ENCODE measurements at regions not wholly inside any gene's neighbourhood (a gene's known extent, or its start where the extent isn't known, plus 50 kb on each side); places are given as distances from the start of the nearest gene placed in this dataset.

DNA sequence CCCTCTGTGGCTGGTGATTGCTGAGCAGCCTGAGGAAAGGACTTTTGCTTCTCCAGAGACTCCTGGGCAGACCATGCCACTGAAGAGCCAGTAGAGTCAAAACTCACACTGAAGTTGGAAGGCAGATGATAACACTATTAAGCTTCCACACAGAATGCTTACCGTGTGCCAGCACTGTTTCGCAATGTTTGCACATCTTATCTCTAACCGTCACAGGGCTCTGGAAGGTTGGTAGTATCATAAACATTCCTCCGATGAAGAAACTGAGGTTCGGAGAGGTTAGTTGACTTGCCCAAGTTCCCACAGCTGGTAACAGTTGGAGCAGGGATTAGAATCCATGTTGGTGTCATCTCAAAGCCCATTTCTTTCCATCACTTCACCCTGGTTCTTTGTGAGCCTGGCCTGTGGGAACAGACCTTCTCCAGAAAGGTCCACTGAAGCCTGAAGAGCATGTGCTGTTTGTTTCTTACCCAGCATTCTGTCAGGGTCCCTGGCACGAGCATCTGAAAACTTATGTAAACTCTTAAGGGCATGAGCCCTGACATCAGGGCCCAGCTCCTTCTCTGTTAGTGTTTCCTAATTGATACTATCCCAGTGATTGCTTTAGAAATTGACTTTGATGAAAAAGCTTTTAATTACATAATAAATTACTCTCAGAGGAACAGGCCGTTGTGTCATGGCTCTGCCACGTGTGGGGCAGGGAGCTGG, 77.0 kb upstream of the PRR23C start (continued):
- TF ChIP-seq PCBP2 (IDR thresholded peaks at IDR 0.05; ENCODE audit: low read depth, low read length, poor library complexity, severe bottlenecking) (no peak), ELF2 (CRISPR knock-in tag; IDR thresholded peaks at IDR 0.05) (no peak), CREB1 (IDR thresholded peaks at IDR 0.05) (no peak), CREB1 (CRISPR knock-in tag; IDR thresholded peaks at IDR 0.05) (0 out of 2 replicates have a peak, but pooled peaks have one; percentile 13), POLR2AphosphoS5 (IDR thresholded peaks at IDR 0.05; ENCODE audit: control insufficient read depth, insufficient read depth, low read depth, low read length) (peak; percentile 70; the same call in 1 of the 2 replicates), RNF219 (CRISPR knock-in tag; IDR thresholded peaks at IDR 0.05) (no peak), NKRF (IDR thresholded peaks at IDR 0.05; ENCODE audit: borderline replicate concordance) (no peak), FOXO4 (CRISPR knock-in tag; IDR thresholded peaks at IDR 0.05) (no peak), STAT5A (IDR thresholded peaks at IDR 0.05; ENCODE audit: borderline replicate concordance, low read length) (peak; percentile 48; the same call in 1 of the 2 replicates), CBX1 (IDR thresholded peaks at IDR 0.05; ENCODE audit: low read depth) (no peak), ZNF592 (IDR thresholded peaks at IDR 0.05) (peak; percentile 60; the same call in 1 of the 2 replicates), SOX6 (IDR thresholded peaks at IDR 0.05) (peak; percentile 70), SMARCE1 (IDR thresholded peaks at IDR 0.05) (peak; percentile 69; the same call in 1 of the 2 replicates), HES1 (IDR thresholded peaks at IDR 0.05; ENCODE audit: low read depth) (0 out of 2 replicates have a peak, but pooled peaks have one; percentile 35)
- TF ChIP-seq, protein P1, sequence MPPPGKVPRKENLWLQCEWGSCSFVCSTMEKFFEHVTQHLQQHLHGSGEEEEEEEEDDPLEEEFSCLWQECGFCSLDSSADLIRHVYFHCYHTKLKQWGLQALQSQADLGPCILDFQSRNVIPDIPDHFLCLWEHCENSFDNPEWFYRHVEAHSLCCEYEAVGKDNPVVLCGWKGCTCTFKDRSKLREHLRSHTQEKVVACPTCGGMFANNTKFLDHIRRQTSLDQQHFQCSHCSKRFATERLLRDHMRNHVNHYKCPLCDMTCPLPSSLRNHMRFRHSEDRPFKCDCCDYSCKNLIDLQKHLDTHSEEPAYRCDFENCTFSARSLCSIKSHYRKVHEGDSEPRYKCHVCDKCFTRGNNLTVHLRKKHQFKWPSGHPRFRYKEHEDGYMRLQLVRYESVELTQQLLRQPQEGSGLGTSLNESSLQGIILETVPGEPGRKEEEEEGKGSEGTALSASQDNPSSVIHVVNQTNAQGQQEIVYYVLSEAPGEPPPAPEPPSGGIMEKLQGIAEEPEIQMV (tag; conservative IDR thresholded peaks at IDR 0.05; ENCODE audit: low read depth) = no peak
